Loucy (cell line): ENCODE measurements at regions not wholly inside any gene's neighbourhood (a gene's known extent, or its start where the extent isn't known, plus 50 kb on each side); places are given as distances from the start of the nearest gene placed in this dataset.

ENCODE experiments used
- CTCF ChIP-seq: fragments of 200-600 bp; sonication (generic); conservative IDR thresholded peaks from 2 replicates; pipeline ENCODE4 v1.5.1; 2014; ENCODE audit warnings: mild to moderate bottlenecking, antibody characterized with exemption, low read length
- EZH2phosphoT487 ChIP-seq: fragments of 200-600 bp; IDR thresholded peaks from 2 replicates; pipeline ENCODE4 v1.6.1; 2018; ENCODE audit warnings: antibody characterized with exemption, mild to moderate bottlenecking, moderate library complexity, borderline replicate concordance

GRCh38 chr4:182101618-182102017 is 141.6 kb upstream of the TENM3 start:
- TF ChIP-seq CTCF (no peak), EZH2phosphoT487 (no peak)
